ENCODE measurements at regions not wholly inside any gene's neighbourhood (a gene's known extent, or its start where the extent isn't known, plus 50 kb on each side); places are given as distances from the start of the nearest gene placed in this dataset.

- TF ChIP-seq CTCF (conservative IDR thresholded peaks at IDR 0.05; ENCODE audit: low read depth, low read length) = no peak
- H3K4me3 ChIP-seq (ENCODE audit: low read depth, low read length) = no peak overlapping the region
Observed at GRCh38 chr13:50671497-50671850, 172.0 kb downstream of the DLEU7 start.

DNA sequence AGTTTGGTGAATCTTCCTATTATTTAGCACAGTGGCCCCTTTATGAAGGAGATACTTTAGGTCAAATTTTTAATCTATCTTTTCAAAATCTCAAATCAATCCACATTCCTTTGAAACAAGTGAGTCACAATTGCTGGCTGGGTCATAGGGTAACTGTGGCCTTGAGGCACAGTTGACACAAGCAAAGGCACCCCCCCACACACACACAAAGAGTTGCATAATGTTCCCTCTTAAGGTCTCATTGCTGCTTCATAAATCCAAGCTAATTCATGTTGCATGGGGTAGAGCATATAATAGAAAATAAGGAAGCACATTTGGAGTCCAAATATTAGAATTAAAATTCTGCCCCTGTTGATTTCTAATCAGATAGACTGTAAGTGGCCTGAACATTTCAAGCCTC lies 171.5 kb downstream of the DLEU7 start:
- H3K4me3 ChIP-seq (ENCODE audit: low read depth, low read length) = no peak overlapping the region
- no peak for TF ChIP-seq CTCF (conservative IDR thresholded peaks at IDR 0.05; ENCODE audit: low read depth, low read length)
- DNase-seq (ENCODE audit: low read depth) = no peak

More at GRCh38 chr13:50671497-50671850, 172.0 kb downstream of the DLEU7 start:
- DNase-seq (ENCODE audit: low read depth) = no peak

DNA sequence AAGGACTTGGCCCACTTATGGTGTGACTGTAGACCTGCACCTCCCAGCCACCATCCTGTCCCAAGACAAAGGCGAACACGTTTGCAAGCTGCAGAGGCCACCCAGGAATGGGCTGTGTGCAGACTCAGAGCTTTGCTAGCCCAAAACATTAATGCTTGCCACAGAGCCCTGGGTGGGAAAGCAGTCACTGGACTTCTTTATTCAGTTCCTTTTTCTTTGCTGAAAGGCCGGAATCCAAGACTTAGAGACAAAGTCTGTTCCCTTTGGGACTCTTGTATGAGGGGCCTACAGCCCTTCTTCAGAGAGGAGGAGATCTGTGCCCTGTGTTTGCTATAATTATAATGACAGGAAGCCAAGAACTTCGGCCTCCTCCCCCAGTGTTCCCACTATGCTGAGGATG lies 167.8 kb downstream of the DLEU7 start:
- no peak overlapping the region for H3K4me3 ChIP-seq (ENCODE audit: low read depth, low read length)
- DNase-seq (ENCODE audit: low read depth) = no peak
- TF ChIP-seq CTCF (conservative IDR thresholded peaks at IDR 0.05; ENCODE audit: low read depth, low read length) = no peak

- no peak for DNase-seq (ENCODE audit: low read depth)
- H3K4me3 ChIP-seq (ENCODE audit: low read depth, low read length) = no peak overlapping the region
- no peak for TF ChIP-seq CTCF (conservative IDR thresholded peaks at IDR 0.05; ENCODE audit: low read depth, low read length)
Observed at GRCh38 chr13:50676602-50677001, 166.9 kb downstream of the DLEU7 start.

DNA sequence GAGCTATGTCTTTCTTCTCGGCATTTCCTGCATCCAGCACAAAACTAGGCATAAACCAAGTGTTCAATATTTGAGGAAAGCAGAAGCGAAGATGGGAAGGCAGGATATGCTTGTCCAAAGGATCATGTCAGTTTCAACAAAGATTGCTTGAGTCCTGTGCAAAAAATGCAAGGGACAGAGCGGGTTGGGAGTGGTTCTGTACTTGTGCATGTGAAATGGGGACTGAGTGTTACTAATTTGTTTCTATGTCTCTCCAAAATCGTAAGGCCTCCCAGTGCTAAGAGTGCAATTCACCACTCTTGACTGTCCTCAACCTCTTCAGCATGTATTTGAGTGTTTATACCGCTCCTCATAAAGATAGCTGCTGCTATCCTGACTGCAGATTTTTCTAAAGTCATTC lies 166.2 kb downstream of the DLEU7 start:
- no peak for TF ChIP-seq CTCF (conservative IDR thresholded peaks at IDR 0.05; ENCODE audit: low read depth, low read length)
- H3K4me3 ChIP-seq (ENCODE audit: low read depth, low read length) = no peak overlapping the region
- no peak for DNase-seq (ENCODE audit: low read depth)

DNA sequence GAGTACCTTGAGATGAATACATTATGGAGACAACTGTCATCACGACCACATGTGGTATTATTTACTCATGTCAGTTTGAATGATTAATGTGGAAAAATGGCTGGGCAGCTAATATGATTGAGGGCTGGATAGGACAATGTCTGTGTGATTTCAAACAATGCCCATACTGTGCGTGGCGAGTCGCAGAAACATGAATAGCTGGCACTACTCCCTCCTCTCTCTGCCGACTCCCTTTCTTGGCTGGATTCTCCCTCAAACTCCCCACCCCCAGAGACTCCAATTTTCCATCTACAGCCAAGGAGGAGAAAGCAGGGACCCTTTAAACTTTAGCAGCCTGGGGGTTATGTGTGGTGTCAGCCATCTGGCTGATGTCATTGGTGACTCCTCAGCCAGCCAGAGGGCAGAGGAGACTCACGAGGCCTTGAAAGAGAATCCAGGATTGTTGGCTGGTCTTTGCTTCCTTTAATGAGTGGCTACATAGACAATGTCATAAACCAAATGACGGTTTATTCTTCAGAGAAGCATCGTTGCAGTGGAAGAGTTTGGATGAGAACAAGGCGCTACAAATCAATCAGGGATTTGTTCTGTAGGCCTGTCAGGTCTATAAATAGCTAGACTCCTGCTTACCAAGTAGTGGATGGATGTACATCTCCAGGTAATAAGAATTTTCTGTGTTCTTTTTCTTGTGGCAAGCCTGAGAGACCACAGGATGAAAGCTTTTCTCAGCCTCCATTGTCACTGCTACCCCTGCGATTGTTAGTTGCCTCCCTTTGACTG lies 165.6 kb downstream of the DLEU7 start:
- DNase-seq (ENCODE audit: low read depth) = no peak
- TF ChIP-seq CTCF (conservative IDR thresholded peaks at IDR 0.05; ENCODE audit: low read depth, low read length) = no peak
- H3K4me3 ChIP-seq (ENCODE audit: low read depth, low read length) = no peak overlapping the region

Data from epithelial cell of proximal tubule (primary cell).